GM21737 (cell line): ENCODE measurements at regions not wholly inside any gene's neighbourhood (a gene's known extent, or its start where the extent isn't known, plus 50 kb on each side); places are given as distances from the start of the nearest gene placed in this dataset.

ENCODE experiments used
- ATAC-seq: cut with Tn5 transposase; IDR thresholded peaks from one replicate; pipeline ENCODE4 v1.9.1; 2021; ENCODE audit warnings: mild to moderate bottlenecking, moderate library complexity; ENCODE audit not compliant: unreplicated experiment

- ATAC-seq = no peak
These were observed 123.6 kb upstream of the SMAD3 start for GRCh38 chr15:66941791-66942190.

- no peak for ATAC-seq
These were observed 122.6 kb upstream of the SMAD3 start for GRCh38 chr15:66942649-66943390.

GRCh38 chr15:66943456-66944095 is 121.8 kb upstream of the SMAD3 start:
- ATAC-seq = no peak

GRCh38 chr15:66944121-66944520 is 121.3 kb upstream of the SMAD3 start:
- ATAC-seq = no peak

GRCh38 chr15:66945286-66945685 is 120.1 kb upstream of the SMAD3 start:
- ATAC-seq = no peak

- no peak for ATAC-seq
These were observed 119.6 kb upstream of the SMAD3 start for GRCh38 chr15:66945842-66946241.

GRCh38 chr15:66946578-66947164 is 118.7 kb upstream of the SMAD3 start:
- no peak for ATAC-seq

GRCh38 chr15:66947471-66947870 is 117.9 kb upstream of the SMAD3 start:
- ATAC-seq = no peak

GRCh38 chr15:66948294-66948693 is 117.1 kb upstream of the SMAD3 start:
- no peak for ATAC-seq

GRCh38 chr15:66950114-66950513 is 115.3 kb upstream of the SMAD3 start:
- ATAC-seq = no peak

GRCh38 chr15:66951531-66952320 is 113.7 kb upstream of the SMAD3 start:
- no peak for ATAC-seq

- ATAC-seq = no peak
These were observed 112.5 kb upstream of the SMAD3 start for GRCh38 chr15:66952756-66953522.

- no peak for ATAC-seq
These were observed 111.7 kb upstream of the SMAD3 start for GRCh38 chr15:66953523-66954229.

- ATAC-seq = no peak
These were observed 110.8 kb upstream of the SMAD3 start for GRCh38 chr15:66954601-66955000.

- ATAC-seq = no peak
These were observed 110.3 kb upstream of the SMAD3 start for GRCh38 chr15:66955001-66955516.

GRCh38 chr15:66955871-66956585 is 109.4 kb upstream of the SMAD3 start:
- no peak for ATAC-seq

GRCh38 chr15:66956672-66957430 is 108.6 kb upstream of the SMAD3 start:
- ATAC-seq = no peak

- no peak for ATAC-seq
These were observed 108.0 kb upstream of the SMAD3 start for GRCh38 chr15:66957431-66957720.

GRCh38 chr15:66959066-66959465 is 106.3 kb upstream of the SMAD3 start:
- no peak for ATAC-seq
